ENCODE measurements at regions not wholly inside any gene's neighbourhood (a gene's known extent, or its start where the extent isn't known, plus 50 kb on each side); places are given as distances from the start of the nearest gene placed in this dataset.
"Not testable (repeated sequence)": the region's sequence is repeated elsewhere in the genome, so short reads cannot be mapped to it uniquely, and the experiment has no call there.

- DNase-seq = no peak
These were observed 1252.2 kb downstream of the REEP3 start for GRCh38 chr10:64773357-64773756.

- DNase-seq = not testable (repeated sequence)
These were observed 1263.2 kb downstream of the REEP3 start for GRCh38 chr10:64784451-64784850.

- no peak for DNase-seq
These were observed 1264.6 kb downstream of the REEP3 start for GRCh38 chr10:64785816-64786215.

GRCh38 chr10:64786989-64787388 is 1265.8 kb downstream of the REEP3 start:
- no peak for DNase-seq

GRCh38 chr10:64795847-64796246 is 1274.6 kb downstream of the REEP3 start:
- no peak for DNase-seq

GRCh38 chr10:64798297-64798696 is 1277.1 kb downstream of the REEP3 start:
- no peak for DNase-seq

- not testable (repeated sequence) for DNase-seq
These were observed 1287.0 kb downstream of the REEP3 start for GRCh38 chr10:64808233-64808632.

GRCh38 chr10:64810046-64810445 is 1288.8 kb downstream of the REEP3 start:
- not testable (repeated sequence) for DNase-seq

GRCh38 chr10:64813391-64813790 is 1292.2 kb downstream of the REEP3 start:
- no peak for DNase-seq

GRCh38 chr10:64814201-64814600 is 1293.0 kb downstream of the REEP3 start:
- no peak for DNase-seq

- DNase-seq = no peak
These were observed 1308.7 kb downstream of the REEP3 start for GRCh38 chr10:64829888-64830412.

- no peak for DNase-seq
These were observed 1309.7 kb downstream of the REEP3 start for GRCh38 chr10:64830869-64831268.

- DNase-seq = no peak
These were observed 1319.1 kb downstream of the REEP3 start for GRCh38 chr10:64840341-64840740.

- DNase-seq = no peak
These were observed 1325.5 kb downstream of the REEP3 start for GRCh38 chr10:64846700-64847099.

- no peak for DNase-seq
These were observed 1334.7 kb downstream of the REEP3 start for GRCh38 chr10:64855941-64856340.

- no peak for DNase-seq
These were observed 1338.7 kb downstream of the REEP3 start for GRCh38 chr10:64859911-64860310.

- no peak for DNase-seq
These were observed 1342.6 kb downstream of the REEP3 start for GRCh38 chr10:64863836-64864235.

- no peak for DNase-seq
These were observed 1346.3 kb downstream of the REEP3 start for GRCh38 chr10:64867501-64867962.

- no peak for DNase-seq
These were observed 1351.9 kb downstream of the REEP3 start for GRCh38 chr10:64873088-64873487.

GRCh38 chr10:64873959-64874358 is 1352.8 kb downstream of the REEP3 start:
- DNase-seq = no peak

GRCh38 chr10:64880546-64880945 is 1359.3 kb downstream of the REEP3 start:
- DNase-seq = no peak

- no peak for DNase-seq
These were observed 1360.1 kb downstream of the REEP3 start for GRCh38 chr10:64881257-64881656.

- DNase-seq = no peak
These were observed 1375.4 kb downstream of the REEP3 start for GRCh38 chr10:64896582-64896981.

GRCh38 chr10:64906311-64906710 is 1385.1 kb downstream of the REEP3 start:
- not testable (repeated sequence) for DNase-seq

GRCh38 chr10:64924306-64924705 is 1403.1 kb downstream of the REEP3 start:
- not testable (repeated sequence) for DNase-seq

All from NCI-H226 (cell line).